ENCODE measurements at regions not wholly inside any gene's neighbourhood (a gene's known extent, or its start where the extent isn't known, plus 50 kb on each side); places are given as distances from the start of the nearest gene placed in this dataset.

DNA sequence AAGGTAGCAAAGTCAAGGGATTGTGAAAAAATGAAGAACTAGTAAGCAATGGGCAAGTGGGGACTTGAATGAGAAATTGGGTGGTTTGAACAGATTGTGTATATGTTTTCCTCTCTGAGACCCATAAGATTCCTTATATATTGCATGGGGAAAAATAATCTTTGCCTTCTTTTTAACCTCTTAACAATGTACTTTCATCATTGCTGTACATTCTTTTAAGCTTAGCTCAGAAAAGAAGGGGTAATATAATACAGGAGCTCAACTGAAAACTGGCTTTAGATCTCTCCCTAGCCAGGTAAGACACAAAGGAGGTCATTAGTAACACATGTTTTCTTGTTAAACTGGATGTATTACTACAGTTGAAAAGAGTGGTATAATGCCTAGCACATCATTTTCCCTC lies 287.2 kb downstream of the RNF144B start:
- DNase-seq, result no peak

DNA sequence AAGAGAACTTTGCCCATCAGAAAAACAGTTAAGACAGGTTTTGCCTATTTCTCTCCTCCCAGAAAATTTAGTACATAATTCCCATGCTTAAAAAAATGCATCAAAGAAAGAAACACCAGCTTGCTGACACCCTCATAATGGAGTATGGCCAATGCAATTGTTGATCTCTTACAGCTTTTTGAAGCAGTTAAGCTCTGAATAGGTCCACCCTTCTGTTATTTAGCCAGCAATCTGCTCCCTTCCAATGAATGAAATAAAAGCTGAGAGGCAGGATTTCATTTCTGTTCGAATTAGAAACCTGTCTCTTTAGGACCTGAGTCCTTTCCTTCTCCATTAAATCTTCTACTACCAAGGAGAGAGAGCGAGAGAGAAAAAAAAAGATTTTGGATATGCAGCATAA lies 288.7 kb downstream of the RNF144B start:
- no peak for DNase-seq

DNA sequence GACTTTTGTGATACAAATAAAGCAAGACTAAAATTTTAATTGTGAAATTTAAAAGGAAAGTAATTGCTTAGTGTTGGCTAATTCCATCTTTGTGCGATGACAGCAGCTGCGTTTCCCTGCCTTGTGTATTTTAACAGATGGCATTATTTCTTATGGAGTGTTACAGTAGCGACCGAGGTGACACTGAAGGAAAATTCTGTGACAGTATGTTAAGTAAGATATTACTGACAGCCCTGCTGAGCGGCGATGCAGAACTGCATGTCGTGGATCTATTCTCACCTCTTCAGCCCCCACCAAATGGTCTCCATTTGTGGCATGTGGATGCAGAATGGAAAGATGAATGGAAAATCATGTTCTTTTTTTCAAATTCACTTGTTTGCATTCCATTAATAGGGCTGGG lies 289.4 kb downstream of the RNF144B start:
- no peak for DNase-seq

GRCh38 chr6:18680842-18681241 lies 293.7 kb downstream of the RNF144B start:
- DNase-seq, result no peak

DNA sequence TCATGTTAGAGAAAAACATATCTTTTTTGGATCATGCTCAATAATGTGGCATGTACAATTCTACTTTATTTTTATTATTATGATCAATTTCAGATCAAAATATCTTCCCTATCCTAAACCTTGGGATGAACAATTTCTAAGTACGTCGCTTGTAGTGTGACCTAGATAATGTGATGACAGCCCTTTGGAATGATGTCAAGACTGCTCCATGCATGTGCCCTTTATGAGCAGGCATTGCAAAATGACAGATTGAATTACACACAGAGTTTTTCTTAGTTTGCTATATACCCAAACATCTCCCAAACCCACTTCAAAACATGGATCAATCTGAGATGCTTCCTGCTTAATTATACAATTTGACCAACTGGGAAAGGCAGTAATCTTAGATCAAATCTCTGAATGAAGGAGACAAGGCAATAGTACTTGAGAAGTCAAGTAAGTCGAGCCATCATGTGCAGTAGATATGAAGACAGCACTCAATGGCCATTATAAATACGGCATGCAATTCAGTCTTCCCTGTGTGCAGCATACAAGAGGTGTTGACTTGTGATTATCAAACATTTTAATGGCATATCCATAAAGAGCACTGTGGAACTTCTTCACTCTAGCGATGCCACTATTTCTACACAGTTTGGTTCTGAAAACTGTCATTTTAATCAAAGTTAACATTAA lies 294.8 kb downstream of the RNF144B start:
- no peak for DNase-seq

GRCh38 chr6:18684343-18684742 lies 297.2 kb downstream of the RNF144B start:
- no peak for DNase-seq

GRCh38 chr6:18692929-18693685 lies 306.0 kb downstream of the RNF144B start:
- no peak for DNase-seq

DNA sequence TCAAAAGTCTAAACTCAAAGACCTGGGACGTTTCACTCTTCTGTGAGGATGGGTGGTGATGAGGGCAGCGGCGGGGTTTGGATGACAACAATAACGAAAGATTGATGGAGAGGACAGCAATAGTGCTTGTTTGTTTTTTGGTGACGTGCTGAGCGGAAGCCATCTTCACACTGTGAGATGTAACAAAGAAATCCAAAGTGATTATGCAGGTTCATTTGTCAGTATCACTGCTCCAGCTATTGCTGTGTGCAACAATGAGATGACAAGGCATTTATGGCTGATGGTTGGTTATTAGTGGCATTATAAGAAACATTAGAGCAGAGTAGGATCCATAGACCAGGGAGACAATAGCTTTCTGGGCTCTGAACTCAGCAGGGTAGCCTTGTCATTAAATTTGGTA lies 306.7 kb downstream of the RNF144B start:
- DNase-seq, result no peak

DNA sequence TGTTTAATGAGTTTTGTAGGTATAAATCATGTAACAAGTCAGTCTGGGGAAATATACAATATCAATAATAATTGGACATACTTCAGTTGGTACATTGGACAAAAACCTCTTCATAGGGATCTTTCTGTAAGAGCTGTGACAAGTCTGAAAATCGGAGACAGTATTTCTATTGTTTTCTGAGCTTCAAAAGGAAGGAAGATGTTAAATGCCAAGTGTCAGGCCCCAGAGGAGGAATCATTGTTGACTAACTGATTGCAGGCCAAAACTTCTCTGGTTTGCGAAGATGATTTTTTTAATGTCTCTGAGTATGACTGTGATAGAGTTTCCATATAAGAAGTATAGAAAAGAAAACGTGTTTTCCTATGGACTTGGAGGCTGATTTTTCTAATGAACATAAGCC lies 316.4 kb downstream of the RNF144B start:
- no peak for DNase-seq

DNA sequence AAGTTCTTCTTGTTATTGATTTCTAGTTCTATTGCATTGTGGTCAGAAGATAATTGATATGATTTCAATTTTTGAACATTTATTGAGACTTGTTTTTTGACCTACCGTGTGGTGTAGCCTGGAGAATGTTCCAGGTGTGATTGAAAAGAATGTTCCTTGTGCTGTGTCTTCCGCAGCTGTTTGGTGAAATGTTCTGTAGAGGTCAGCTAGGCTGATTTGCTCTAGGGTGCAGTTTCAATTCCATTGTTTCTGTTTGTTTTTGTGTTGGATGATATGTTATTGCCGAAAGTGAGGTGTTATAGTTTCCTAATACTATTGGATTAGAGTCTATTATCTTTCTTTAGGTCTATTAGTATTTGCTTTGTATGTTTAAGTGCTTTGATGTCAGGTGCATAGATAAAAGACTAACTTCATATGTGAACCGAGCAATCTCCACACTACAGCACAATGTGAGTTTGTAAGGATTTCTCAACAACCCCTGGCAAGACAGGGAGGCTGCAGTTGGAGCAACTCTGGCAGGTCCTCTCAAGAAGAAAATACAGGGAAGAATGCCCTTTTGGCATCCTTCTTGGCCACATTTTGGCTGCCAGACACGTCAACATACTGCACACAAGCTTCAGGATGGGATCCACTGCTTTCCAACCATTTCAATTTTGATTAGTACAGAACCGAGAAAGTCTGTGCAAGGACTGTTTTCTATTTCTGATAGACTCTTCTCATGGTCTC lies 320.7 kb downstream of the RNF144B start:
- no peak for DNase-seq

GRCh38 chr6:18712595-18712994 lies 325.4 kb downstream of the RNF144B start:
- no peak for DNase-seq

GRCh38 chr6:18720075-18720474 lies 332.9 kb downstream of the RNF144B start:
- no peak for DNase-seq

- no peak for DNase-seq
These were observed 336.9 kb downstream of the RNF144B start for GRCh38 chr6:18724056-18724455.

DNA sequence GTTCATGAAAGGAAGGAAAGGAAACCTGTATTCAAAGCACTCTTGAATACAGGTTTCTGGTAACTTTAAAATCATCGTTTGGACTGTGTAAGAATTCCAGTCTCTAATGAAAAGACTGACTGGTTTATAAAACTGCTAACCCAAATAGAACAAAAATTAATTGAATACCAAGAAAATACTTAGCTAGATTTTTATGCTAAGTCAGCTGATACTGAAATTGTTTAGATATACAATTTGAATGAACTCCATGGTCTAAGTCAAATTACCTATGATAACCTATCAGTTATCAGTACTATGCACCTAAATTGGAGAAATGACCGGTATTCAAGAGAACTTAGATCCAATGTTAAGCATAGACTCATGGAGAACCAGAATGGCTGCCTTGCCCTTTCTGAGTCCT lies 338.3 kb downstream of the RNF144B start:
- no peak for DNase-seq

GRCh38 chr6:18733921-18734550 lies 346.9 kb downstream of the RNF144B start:
- DNase-seq, result no peak

DNA sequence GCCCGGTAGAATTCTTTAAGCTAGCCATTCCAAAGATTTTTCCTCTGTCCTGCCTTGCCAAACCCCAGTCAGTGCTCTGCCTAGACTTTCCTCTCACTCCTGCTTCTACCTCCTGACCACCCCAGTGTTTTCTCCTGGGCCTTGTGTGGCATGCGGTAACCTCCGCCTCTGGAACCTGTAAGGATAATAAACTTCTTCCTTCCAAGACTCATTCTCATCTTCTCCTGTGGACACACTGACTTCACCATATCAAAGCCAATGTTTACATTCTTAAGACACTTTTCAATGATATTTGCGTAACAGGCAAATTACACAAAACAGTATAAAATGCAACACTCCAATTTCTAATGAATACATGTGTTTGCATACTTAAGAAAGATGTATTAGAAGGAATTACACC lies 354.6 kb downstream of the RNF144B start:
- no peak for DNase-seq

DNA sequence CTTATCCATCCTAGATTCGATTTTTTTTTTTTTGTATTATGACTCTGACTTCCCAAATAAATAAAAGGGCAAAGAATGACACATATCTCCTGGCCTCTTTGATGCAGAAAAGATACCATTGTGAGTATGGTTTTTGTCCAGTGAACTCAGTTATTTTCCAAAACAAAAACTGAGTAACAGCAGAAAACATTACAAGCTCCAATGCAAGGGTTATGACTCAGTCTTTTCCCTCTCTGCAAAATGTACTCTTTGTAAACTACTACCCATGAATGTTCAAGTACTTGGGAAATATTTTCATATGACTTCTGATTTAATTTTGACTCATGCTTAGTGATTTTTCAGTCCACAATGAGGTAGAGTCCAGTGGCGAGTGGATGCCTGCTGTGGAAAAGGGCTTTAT lies 355.3 kb downstream of the RNF144B start:
- DNase-seq, result no peak

GRCh38 chr6:18746727-18747126 lies 359.6 kb downstream of the RNF144B start:
- no peak for DNase-seq

- no peak for DNase-seq
These were observed 361.2 kb downstream of the RNF144B start for GRCh38 chr6:18748314-18748713.

GRCh38 chr6:18752278-18753068 lies 365.3 kb downstream of the RNF144B start:
- DNase-seq, result no peak

DNA sequence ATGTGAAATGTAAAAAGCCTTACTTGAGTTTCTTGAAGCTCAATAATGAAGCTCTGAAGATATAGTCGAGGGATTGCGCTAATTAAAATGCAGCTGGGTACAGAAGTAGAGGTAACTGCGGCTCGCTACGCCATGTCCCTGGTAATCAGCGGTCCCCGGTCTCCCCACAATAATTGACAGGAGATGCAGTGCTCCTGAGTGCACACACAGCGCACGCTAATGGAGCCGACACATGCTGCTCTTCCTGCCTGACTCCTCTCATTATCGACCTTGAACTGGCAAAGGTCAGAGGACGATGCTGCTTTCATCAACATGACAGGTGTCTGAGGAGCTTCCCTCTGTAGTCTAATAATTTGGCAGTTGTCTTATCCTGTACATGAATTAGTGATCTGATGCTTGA lies 365.9 kb downstream of the RNF144B start:
- DNase-seq, result no peak

GRCh38 chr6:18763086-18763485 lies 375.9 kb downstream of the RNF144B start:
- DNase-seq, result no peak

DNA sequence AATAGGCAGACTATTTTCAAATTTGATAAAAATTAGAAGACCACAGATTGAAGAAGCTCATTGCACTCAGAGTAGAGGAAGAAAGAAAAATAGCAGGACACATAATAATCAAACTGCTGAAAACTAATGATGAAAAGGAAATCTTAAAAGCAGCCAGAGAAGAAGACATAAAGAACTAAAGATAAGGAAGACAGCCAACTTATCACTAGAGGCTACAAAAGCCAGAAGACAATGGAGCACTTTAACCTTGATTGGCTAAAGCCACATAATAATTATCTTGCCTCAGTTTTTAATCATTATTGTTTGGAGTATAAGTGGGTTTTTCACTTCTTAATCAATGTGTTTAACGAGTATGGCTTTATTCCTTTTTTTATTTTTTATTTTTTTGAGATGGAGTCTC lies 397.6 kb downstream of the RNF144B start:
- DNase-seq, result no peak

Measured in T-helper 1 cell (primary cell).